HUDEP-2 (cell line): ENCODE measurements at regions not wholly inside any gene's neighbourhood (a gene's known extent, or its start where the extent isn't known, plus 50 kb on each side); places are given as distances from the start of the nearest gene placed in this dataset.

Experiments used
- DNase-seq, 76 experiments: peaks; one replicate each; lab custom pipeline; 2025; ENCODE audit not compliant: unreplicated experiment in 76 of 76; lab: John Stamatoyannopoulos, UW

GRCh38 chr7:88516429-88516828, 209.7 kb upstream of the STEAP4 start:
- peak in 3 of 76 experiments; percentile 2 to 23 (median 3) for DNase-seq

DNA sequence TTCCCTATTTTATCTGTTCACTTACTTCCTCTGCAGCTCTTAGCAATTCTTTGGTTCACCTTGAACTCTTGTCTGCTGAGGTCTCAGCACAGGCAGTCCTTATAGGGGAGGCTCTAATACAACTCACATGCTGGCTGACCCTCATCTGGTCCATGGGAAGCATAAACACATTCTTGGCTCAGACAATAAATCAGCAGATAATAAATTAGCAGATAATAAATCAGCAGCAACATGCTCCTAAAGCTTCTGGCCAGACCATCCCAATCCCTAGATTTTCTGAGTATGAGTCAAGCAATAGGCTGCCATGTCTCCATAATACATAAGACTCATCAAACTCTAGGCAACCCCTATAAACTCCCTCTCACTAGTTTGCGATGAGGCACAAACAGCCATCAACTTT, 208.6 kb upstream of the STEAP4 start:
- DNase-seq = no peak

GRCh38 chr7:88509341-88509740, 202.6 kb upstream of the STEAP4 start:
- DNase-seq = no peak

- DNase-seq = no peak
Measured at GRCh38 chr7:88500131-88500530, 193.4 kb upstream of the STEAP4 start.

DNA sequence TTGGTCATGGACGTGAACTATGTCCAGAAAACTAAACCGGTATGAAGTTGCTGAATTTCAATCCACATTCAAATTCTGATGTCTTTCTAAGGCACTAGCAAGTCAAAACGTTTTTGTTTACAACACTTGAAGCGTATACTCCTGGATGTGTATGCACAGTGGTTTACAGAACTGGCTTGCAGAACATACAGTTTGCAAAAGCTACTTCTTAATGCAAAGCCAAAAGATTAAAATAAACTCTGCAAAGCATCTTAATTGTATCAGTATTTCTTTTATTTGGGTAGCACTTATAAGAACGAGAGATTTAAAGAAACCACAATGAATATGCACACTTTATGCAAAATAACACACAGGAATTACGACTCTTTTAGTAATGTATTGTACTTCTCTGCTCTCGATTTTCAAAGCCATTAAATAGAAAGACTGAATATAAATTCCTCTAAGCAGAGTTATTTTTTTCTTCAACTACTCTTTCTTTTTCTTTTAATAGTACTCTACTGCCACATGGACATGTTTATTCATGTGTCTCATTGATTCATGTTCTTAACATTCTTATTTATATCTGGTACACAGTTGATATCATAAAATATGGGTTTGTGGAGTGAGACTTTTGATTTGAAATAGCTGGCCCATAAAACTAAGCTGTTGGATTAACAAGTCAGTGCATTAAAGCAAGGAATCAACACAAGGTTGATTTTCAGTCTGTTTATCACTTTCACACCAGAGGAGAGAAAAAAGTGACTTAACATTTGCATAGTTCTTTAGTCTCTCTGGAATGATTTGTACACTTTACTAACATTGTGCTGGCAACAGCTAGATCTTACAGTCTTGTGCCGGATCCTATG, 189.4 kb upstream of the STEAP4 start:
- no peak for DNase-seq

DNA sequence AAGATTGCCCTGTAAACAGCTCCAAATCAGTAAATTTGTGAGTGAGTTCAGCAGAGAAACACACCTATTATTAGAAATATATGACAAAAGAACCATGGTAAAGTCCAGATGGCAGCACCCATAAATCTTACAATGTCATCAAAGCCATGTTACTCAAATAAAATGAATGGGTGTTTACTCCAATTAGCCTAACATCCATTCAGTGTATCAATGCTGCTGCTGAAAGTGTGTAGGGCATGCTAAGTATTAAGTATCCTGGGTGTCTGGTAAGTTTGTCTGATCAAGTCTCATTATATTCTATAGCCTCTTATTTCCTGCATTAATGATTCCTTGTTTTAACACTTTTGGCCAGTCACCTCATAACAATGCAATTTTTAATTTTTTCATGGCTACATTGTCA, 185.5 kb upstream of the STEAP4 start:
- no peak for DNase-seq

DNA sequence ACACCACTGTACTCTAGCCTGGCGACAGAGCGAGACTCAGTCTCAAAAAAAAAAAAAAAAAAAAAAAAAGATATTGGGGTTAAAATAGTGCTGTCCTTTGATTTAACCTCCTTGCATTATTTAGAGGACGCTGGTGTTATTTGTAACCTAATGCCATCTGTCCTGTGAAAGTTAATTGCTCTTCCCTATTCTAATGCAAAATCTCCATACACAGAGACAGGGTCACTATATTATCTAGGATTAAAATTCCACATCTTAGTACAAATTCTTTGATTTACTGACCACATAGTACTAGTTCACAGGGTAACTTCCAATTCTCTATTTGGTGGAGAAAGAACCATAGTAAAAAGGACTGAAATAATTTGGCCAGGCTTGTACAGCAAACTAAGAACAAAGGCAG, 184.2 kb upstream of the STEAP4 start:
- DNase-seq = no peak

- no peak for DNase-seq
Measured at GRCh38 chr7:88490161-88490560, 183.5 kb upstream of the STEAP4 start.

- no peak for DNase-seq
Measured at GRCh38 chr7:88485821-88486220, 179.1 kb upstream of the STEAP4 start.

- DNase-seq = no peak
Measured at GRCh38 chr7:88484551-88484950, 177.9 kb upstream of the STEAP4 start.

DNA sequence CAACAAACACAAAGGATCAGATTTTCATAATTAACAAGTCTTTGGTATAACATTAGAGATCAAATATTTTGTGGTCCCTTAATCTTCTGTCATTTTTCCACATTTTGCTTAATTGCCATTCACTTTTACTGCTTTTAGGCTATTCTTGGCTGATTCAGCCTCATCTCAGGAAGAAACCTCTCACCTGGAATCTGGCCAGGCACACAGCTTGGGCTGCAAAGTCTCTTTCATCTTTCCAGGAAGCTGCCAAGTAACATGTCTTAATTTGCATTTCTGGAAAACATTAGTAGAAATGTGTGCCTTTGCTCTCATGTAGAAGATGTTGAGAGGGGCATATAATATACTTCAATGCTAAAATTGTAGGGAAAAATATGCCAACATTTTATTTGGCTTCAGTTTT, 174.2 kb upstream of the STEAP4 start:
- no peak for DNase-seq

DNA sequence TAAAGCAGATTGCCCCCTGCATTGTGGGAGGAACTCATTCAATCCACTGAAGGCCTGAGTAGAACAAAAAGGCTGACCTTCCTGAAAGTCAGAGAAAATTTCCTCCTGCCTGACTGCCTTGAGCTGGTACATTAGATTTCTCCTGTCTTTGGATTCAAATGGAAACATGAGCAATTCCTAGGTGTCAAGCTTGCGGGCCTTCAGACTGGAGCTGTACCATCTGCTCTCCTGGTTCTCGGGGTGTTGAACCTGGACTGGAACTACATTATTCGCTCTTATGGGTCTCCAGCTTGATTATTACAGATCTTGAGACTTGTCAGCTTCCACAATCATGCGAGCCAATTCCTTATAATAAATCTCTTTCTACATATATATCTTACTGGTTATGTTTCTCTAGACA, 173.6 kb upstream of the STEAP4 start:
- DNase-seq = no peak

GRCh38 chr7:88477976-88478375, 171.3 kb upstream of the STEAP4 start:
- DNase-seq = no peak

DNA sequence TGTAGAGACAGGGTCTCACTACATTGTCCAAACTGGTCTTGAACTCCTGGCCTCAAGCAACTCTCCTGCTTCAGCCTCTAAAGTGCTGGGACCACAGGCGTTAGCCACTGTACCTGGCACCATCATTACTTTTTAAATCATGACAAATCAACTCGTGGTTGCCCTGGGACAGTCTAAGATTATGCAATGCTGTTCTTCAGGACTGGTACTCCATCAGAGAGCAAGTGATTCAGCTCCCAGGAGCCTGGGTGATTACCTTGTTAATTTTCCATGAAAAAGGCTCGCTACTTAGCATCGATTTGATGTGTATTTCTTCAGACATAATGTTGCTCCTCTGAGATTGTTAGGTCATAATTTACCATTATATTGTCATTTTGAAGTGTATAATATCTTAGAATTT, 158.9 kb upstream of the STEAP4 start:
- DNase-seq = no peak

- DNase-seq = no peak
Measured at GRCh38 chr7:88462799-88463198, 156.1 kb upstream of the STEAP4 start.

DNA sequence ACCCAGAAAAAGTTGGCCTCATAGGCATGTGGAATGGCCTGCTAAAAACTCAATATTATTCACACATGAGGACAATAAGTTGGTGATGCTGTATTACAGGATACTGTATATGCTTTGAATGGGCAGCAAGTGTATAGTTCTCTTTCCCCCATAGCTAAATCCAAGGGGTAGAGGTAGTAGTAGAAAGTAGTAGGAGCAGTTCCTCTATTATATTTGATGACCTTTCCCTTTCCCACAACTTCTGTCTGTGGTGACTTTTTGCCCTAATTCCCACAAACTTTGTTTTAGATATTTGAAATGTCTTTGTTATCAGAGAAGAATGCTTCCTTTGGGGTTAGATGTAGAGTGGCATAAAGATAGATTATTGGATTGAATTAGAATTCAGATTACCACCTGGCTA, 154.0 kb upstream of the STEAP4 start:
- DNase-seq = no peak

DNA sequence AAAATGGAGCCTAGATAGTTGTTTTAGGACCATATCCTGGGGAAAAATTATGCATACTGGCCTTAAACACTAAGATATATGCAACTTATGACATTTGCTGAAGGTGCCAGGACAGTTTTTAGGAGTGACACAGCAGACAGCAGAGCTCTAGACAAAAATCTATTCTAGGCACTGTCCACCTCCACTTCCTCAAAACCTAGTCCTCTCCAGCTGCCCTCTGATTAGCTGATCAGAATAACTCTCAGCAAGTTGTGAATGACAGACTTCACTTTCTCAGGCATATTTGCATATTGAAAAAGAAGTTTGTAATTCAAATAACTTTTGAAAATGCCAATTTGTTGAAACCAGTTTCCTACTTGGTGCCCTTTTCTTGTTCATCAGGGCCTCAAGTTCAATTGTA, 152.3 kb upstream of the STEAP4 start:
- DNase-seq = no peak

DNA sequence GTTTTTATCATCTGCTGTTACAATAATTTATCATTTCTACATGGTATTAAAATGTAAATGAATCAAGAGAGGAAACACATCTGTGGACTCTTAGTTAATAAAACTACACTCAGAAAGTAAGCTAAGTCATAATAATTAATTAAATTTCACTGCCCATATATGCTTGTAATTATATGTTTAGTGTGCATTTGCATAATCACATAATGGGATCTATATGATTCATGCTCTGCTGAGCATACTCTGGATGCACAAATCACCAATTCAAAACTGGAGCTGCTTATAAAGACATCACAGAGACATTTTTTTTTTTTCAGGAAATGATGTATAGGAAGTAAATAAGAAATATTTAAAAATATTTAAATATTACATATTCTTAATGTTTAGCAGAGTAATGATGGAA, 151.6 kb upstream of the STEAP4 start:
- no peak for DNase-seq

DNA sequence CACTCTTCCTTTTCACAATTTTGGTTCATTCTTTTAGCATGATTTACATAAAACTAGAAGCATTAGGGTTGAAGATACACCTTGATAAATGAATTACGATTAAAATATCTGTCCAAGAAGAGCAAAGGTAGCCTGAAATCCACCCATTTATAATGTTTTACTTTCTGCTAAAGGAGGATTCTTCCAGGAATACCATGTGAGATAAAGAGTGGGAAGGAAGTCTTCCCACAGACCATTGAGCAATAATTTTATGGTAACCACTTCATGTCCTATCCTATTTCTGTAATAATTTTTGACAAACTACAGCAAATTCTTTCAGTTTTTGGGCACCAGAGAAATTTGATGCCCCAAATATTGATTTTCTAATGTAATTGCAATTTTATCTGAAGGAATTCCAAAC, 150.6 kb upstream of the STEAP4 start:
- DNase-seq = no peak

- DNase-seq = no peak
Measured at GRCh38 chr7:88456490-88456889, 149.8 kb upstream of the STEAP4 start.

DNA sequence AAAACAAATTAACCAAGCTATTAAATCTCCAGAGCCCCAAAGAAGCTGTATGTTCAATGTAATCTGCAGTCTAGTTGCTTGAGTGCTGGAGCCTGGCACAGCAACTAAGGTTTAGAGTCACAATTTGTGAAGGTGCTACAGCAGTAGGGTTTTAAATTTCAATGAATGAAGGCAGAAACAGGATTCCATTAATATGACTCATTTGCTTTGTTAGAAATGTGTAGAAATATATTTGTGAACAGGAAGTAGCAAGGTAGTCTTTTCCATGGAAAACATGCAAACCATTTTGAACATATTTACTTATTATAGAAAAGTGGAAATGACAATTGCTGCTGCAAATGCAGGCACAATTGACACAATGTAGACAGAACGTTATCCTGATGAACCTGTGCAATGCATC, 149.0 kb upstream of the STEAP4 start:
- DNase-seq = no peak

DNA sequence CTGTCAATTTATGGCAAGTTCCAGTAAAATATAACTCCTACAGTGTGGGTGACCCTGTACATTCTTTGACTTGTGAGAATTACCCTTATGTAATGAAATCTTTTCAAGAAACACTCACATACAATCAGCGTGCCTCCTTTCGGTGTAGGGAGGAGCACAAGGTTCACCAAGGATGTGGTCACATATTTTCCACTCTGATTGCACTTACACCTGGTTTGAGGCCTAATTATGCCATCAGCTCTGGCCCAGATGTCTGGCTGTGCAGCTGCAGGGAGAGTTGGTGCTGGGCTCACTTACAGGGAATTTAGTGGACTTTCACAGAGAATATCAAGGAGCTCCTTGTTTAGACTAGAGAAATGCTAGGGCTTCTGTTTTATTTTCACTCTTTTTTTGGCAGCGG, 146.0 kb upstream of the STEAP4 start:
- no peak for DNase-seq

DNA sequence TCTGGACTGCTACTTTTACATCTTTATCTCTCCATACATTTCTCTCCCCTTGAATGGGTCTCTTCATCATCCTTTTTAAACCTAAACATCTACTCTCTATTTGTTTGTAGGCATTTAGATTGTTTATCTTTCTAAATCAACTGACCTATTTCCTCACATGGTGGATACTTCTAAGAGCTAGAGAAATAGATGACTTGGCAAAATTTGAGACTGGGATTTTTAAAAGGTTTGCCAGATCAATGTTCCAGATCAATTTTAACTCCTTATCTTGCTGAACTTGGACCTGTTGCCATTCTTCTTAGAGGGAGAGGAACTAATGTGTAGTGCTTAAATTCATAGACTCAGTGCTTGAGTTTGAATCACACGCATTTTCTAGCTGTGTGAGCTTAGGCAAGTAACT, 144.2 kb upstream of the STEAP4 start:
- DNase-seq = no peak
